Breast epithelium (tissue), 3 donors: ENCODE measurements at regions not wholly inside any gene's neighbourhood (a gene's known extent, or its start where the extent isn't known, plus 50 kb on each side); places are given as distances from the start of the nearest gene placed in this dataset.

ENCODE experiments used
- POLR2A ChIP-seq: fragments of 450-650 bp; IDR thresholded peaks from one replicate; pipeline ENCODE4 v1.6.1; 2016; ENCODE audit warnings: antibody characterized with exemption, mild to moderate bottlenecking, moderate library complexity
- POLR2AphosphoS5 ChIP-seq, 3 donors: sonication (generic); formaldehyde crosslinking; IDR thresholded peaks; one replicate each; pipeline ENCODE4 v1.6.1; 2017; ENCODE audit warnings: antibody characterized with exemption in 3 of 3
- TF ChIP-seq, protein P1 (sequence below), 3 donors: fragments of 450-650 bp; IDR thresholded peaks; one replicate each; pipeline ENCODE4 v1.5.1; 2016 to 2017; ENCODE audit warnings: antibody characterized with exemption in 3 of 3, mild to moderate bottlenecking in 3 of 3, moderate library complexity in 3 of 3

DNA sequence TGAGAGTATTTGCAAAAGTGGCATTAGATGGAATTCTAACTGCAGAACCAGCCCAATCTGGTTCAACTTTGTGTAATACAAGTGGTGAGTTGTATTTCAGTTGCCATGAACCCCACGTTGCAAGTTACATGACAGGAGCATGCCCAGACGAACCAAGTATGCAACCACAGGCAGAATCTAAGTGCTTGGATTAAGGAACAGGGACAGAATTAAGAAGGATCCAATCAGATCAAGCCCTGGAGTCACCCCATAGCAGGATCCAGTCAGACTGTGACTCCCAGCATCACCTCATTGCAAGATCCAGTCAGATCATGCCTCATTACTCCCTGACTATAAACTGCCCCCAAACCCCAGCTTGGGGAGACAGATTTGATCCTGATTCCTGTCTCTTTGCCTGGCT is 388.7 kb upstream of the NRP1 start:
- TF ChIP-seq, protein P1, sequence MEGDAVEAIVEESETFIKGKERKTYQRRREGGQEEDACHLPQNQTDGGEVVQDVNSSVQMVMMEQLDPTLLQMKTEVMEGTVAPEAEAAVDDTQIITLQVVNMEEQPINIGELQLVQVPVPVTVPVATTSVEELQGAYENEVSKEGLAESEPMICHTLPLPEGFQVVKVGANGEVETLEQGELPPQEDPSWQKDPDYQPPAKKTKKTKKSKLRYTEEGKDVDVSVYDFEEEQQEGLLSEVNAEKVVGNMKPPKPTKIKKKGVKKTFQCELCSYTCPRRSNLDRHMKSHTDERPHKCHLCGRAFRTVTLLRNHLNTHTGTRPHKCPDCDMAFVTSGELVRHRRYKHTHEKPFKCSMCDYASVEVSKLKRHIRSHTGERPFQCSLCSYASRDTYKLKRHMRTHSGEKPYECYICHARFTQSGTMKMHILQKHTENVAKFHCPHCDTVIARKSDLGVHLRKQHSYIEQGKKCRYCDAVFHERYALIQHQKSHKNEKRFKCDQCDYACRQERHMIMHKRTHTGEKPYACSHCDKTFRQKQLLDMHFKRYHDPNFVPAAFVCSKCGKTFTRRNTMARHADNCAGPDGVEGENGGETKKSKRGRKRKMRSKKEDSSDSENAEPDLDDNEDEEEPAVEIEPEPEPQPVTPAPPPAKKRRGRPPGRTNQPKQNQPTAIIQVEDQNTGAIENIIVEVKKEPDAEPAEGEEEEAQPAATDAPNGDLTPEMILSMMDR (IDR thresholded peaks at IDR 0.05) = no peak
- TF ChIP-seq POLR2A (no peak), POLR2AphosphoS5 (IDR thresholded peaks at IDR 0.05) (no peak)
